GM06990 (cell line): ENCODE measurements at regions not wholly inside any gene's neighbourhood (a gene's known extent, or its start where the extent isn't known, plus 50 kb on each side); places are given as distances from the start of the nearest gene placed in this dataset.

Experiments
- DNase-seq: peaks from one replicate; pipeline ENCODE4 v3.0.0-alpha.2; 2011; ENCODE audit not compliant: insufficient read length; ENCODE audit errors: extremely low read depth
- H3K27me3 ChIP-seq: replicated peaks from 2 replicates; pipeline ENCODE4 v1.6.0; 2011; ENCODE audit warnings: low read length; ENCODE audit not compliant: control insufficient read depth, insufficient read depth
- H3K36me3 ChIP-seq: 2 replicates; pipeline ENCODE4 v1.5.1; 2011; ENCODE audit warnings: low read length; ENCODE audit not compliant: control insufficient read depth, insufficient read depth
- H3K4me3 ChIP-seq: replicated peaks from 2 replicates; pipeline ENCODE4 v1.5.1; 2011; ENCODE audit warnings: low read depth, mild to moderate bottlenecking, control low read depth, low read length
- TF ChIP-seq, protein P1 (sequence below): IDR thresholded peaks from 2 replicates; pipeline ENCODE4 v1.5.1; 2011; ENCODE audit warnings: low read length, control low read depth, mild to moderate bottlenecking, inconsistent platforms; ENCODE audit not compliant: insufficient read depth, poor library complexity, severe bottlenecking

DNA sequence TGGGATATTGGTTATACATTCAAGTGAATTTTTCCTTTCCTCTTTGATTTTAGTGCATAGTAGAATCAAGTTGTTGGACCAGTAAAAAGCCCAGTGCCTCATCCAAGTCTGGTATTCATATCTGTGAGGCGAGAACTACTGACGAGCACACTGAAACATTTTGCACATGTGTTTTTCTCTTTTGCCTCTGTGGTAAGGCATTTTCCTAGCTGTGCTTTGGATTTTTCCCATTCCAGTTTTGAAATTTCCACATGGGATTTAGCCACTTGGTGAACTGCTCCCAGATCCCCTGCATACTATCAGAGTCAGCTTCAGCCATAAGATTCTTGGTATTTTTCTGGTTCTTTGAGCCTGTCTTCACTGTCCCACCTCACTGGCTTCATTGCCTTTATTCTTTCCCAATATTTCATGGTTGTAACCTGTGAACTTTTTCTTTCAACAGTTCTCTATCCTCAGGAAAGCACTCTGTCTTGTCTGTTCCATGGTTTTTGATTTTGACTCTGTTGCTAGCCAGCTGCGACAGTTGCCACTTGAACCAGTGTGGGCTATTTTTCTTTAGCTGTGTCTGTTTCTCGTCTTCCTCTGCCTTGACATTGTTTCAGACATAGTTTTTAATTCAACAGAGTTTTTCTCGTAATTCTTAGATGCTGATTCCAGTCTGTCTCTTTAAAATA, 239.0 kb downstream of the REEP3 start:
- Histone ChIP-seq H3K4me3 (no peak overlapping the region), H3K27me3 (no peaks in the 10 kb centered on the region; the same call in 1 of the 2 replicates), H3K36me3 (no peaks in the 10 kb centered on the region)
- TF ChIP-seq, protein P1, sequence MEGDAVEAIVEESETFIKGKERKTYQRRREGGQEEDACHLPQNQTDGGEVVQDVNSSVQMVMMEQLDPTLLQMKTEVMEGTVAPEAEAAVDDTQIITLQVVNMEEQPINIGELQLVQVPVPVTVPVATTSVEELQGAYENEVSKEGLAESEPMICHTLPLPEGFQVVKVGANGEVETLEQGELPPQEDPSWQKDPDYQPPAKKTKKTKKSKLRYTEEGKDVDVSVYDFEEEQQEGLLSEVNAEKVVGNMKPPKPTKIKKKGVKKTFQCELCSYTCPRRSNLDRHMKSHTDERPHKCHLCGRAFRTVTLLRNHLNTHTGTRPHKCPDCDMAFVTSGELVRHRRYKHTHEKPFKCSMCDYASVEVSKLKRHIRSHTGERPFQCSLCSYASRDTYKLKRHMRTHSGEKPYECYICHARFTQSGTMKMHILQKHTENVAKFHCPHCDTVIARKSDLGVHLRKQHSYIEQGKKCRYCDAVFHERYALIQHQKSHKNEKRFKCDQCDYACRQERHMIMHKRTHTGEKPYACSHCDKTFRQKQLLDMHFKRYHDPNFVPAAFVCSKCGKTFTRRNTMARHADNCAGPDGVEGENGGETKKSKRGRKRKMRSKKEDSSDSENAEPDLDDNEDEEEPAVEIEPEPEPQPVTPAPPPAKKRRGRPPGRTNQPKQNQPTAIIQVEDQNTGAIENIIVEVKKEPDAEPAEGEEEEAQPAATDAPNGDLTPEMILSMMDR, result no peak
- DNase-seq, result no peak

DNA sequence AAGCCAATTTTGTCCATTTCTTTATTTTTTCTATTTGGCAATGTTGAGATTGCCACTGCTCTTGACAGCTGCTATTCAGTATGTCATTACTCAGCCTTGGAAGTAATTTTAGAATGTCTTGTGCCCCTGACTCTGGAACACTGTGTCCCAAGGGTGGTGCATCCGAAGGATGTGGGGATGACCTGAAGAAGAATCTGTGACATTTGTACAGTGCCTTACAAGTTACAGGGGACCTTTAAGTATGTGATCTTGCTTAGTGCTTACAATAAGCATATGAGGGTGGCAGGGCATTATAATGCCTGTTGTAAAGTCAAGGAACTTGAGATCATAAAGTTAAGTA, 239.5 kb downstream of the REEP3 start:
- Histone ChIP-seq H3K36me3 (no peaks in the 10 kb centered on the region), H3K27me3 (no peaks in the 10 kb centered on the region; the same call in 1 of the 2 replicates), H3K4me3 (no peak overlapping the region)
- DNase-seq, result no peak
- TF ChIP-seq, protein P1, result no peak

DNA sequence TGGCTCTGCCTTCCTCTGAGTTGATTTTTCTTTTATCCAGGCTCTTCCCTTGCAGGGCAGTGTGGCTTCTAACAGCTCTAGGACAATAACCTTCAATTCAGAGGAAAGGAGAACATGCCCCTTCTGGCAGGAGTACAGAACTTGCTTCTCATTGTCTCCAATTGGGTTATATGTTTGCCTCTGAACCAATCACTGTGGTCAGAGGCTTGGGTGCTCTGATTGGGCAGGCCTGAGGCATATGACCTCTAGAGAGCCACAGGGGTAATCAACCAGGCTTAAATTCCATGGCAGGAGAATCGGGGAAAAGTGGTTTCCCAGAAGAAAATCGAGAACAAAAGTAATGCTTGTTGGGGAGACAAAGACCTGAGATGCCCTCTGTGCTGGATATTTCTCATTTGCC, 240.0 kb downstream of the REEP3 start:
- TF ChIP-seq, protein P1, result no peak

DNA sequence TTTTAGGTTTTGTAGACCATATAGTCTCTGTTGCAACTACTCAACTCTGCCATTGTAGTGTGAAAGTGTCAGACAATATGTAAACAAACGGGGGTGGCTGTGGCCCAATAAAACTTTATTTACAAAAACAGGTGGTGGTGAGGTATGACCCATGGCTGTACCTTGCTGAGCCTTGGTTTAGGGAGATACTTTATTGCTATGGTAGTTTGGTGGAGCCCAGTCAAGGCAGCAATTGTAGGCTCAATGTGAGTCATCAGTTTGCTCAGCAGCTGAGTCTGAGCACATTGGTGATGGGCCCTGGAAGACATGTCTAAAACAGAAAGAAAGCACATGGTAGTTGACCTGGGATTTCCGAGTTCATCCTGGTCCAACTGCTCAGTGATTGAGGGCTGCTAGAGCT, 242.5 kb downstream of the REEP3 start:
- Histone ChIP-seq H3K4me3 (no peak overlapping the region), H3K27me3 (no peaks in the 10 kb centered on the region; the same call in 1 of the 2 replicates), H3K36me3 (no peaks in the 10 kb centered on the region)
- TF ChIP-seq, protein P1, result no peak
- no peak for DNase-seq

More for the DNA sequence above, 240.0 kb downstream of the REEP3 start:
- no peaks in the 10 kb centered on the region for H3K36me3 ChIP-seq
- no peaks in the 10 kb centered on the region; the same call in 1 of the 2 replicates for H3K27me3 ChIP-seq
- H3K4me3 ChIP-seq, result no peak overlapping the region
- DNase-seq, result no peak

DNA sequence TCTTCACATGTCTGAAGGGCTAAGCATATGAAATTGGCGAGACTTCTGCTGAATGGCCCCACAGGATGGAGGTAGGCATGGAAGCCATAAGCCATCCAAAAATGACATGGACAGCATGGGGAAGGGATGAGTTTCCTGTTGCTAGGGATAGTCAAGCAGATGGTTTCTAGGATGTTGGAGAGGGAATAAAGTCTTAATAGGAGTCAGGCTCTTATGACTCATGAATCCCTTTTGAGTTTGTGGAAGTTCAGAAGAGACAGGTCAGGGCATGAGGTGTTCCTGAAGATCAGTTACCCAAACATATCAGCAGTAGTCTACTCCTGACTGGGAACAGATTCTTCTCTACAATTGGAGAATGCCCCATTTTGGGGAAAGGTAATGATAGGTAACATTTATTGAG, 243.9 kb downstream of the REEP3 start:
- TF ChIP-seq, protein P1, result no peak
- no peak overlapping the region for H3K4me3 ChIP-seq
- no peaks in the 10 kb centered on the region for H3K36me3 ChIP-seq
- H3K27me3 ChIP-seq, result no peaks in the 10 kb centered on the region
- DNase-seq, result no peak

DNA sequence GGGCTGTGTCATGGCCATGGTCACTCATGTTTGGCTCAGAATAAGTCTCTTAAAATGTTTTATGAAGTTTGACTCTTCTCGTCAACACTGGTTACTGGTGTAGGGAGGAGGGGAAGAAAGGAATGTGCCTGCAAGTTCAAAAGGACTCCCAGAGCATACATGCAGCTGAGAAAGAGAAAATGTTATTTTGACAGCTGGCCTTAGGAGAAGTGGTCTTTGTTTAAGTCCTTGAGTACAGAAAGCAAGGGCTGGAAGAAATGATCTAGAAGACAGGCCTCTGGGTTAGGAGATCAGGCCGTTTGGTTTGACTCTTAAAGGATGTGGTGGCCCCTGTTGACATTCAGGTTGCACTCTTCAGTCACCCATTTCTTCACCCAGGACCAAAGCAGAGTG, 245.5 kb downstream of the REEP3 start:
- TF ChIP-seq, protein P1, result no peak
- H3K4me3 ChIP-seq, result no peak overlapping the region

More for the DNA sequence above, 245.5 kb downstream of the REEP3 start:
- no peaks in the 10 kb centered on the region for H3K36me3 ChIP-seq
- H3K27me3 ChIP-seq, result no peaks in the 10 kb centered on the region
- no peak for DNase-seq
